GM21526 (cell line): ENCODE measurements at regions not wholly inside any gene's neighbourhood (a gene's known extent, or its start where the extent isn't known, plus 50 kb on each side); places are given as distances from the start of the nearest gene placed in this dataset.

Experiments used
- ATAC-seq: cut with Tn5 transposase; IDR thresholded peaks from one replicate; pipeline ENCODE4 v1.9.1; 2021; ENCODE audit warnings: moderate library complexity; ENCODE audit not compliant: unreplicated experiment, low FRiP score

DNA sequence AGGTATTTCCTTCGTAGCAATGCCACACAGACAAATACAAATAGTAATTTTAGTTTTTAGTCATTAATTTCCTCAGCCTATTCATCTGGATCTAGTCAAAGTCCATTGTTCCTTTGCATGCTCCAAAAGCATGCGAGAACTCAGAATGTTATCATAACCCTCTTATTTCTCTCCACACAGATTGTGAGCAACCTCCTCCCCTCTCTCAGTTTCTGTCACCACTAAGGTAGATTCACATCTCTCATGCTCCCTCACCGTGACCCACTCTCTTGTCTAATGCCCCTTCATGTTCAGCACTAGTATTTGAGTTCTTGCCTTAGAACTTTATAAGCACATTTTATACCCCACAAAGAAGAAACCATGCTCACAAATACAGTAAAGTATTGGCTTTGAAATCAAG lies 582.4 kb downstream of the PLA2G4A start:
- ATAC-seq, result peak; percentile 61

DNA sequence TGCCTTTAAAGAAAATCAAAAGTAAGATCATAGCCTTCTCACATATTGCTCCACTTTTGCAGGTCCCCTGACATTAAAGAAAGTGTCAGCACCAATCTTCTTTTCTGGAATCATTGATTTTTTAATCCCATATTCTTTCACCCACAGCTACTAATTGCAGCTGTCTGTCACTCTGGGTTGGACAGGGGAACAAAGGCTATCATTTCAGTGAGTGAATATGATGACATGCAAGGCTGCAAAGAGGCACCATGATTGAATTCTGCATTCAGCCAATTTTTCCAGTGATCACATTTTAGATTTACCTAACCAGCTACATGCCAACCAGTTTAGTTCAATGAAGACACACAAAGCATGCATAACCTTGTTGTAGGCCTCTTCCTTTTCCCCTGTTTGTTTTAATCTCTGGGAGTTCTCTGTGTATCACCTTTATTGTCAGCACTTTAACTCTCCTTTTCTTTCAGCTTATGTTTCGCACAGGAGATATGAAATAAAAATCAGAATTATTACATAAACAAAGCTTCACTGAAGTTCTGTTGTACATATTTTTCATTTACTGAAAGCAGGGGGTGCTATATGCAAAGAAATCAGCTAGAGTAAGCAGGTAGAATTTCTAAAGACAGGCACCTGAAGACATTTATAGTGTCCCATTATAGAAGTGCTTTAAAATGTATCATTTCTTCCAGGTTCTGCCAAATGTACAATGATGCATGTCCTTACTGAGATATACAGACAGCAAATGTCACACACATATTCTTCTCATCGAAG lies 584.8 kb downstream of the PLA2G4A start:
- ATAC-seq, result no peak

- no peak for ATAC-seq
Observed at GRCh38 chr1:187415065-187415464, 586.3 kb downstream of the PLA2G4A start.

DNA sequence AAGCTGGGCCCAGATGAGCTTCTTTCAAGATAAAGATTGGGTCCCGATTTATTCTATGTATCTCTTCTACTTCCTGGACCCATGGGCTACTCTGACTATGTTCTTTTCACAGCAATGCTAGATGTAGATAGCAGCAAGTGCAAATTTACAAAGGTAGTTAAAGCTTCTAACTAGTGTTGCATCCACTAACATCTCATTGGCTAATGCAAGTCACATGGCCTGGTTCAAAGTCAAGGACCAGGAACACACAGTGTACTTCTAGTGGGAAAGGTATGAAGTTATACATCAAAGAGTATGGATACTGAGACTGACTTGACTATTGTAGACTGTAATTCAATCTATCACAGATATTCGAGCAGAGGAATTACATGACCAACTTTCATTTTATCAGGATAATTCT lies 588.8 kb downstream of the PLA2G4A start:
- no peak for ATAC-seq

GRCh38 chr1:187433598-187433997 lies 604.8 kb downstream of the PLA2G4A start:
- ATAC-seq, result no peak

DNA sequence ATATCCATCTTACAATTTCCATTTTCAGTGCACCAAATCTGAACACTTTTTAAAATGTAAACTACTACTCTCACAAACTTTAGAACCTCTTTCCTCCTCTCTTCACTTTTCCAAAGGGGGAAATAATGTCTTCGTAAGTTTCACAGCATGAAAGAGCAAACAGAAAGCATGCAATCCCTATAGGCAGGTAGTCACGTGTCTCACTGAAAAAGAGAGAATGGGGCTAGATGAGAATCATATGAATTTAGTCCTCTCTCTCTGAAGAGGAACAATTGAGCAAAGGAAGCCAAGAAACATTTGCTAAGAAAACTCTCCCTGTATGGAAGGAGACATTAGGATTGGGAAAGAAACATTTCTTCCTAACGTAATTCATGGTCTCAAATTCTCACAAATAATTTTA lies 613.9 kb downstream of the PLA2G4A start:
- no peak for ATAC-seq

DNA sequence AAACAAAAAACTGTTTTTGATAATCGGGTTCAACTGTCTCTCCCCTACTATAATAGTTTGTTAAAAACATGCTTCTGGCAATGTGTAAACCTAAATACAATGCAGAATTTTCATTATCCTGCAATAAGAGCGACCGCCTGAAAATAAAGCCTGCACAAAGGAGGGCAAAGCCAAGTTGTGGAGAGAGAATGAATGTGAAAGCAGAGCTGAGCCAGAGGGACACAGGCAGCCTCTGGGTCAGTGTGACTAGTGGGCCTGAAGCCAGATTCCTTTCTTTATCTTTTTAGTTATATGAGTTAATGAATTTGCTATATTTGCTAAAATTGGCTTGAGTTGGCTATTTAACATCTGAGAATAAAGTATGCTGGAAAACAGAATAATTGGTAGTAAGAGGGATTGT lies 615.2 kb downstream of the PLA2G4A start:
- ATAC-seq, result no peak

DNA sequence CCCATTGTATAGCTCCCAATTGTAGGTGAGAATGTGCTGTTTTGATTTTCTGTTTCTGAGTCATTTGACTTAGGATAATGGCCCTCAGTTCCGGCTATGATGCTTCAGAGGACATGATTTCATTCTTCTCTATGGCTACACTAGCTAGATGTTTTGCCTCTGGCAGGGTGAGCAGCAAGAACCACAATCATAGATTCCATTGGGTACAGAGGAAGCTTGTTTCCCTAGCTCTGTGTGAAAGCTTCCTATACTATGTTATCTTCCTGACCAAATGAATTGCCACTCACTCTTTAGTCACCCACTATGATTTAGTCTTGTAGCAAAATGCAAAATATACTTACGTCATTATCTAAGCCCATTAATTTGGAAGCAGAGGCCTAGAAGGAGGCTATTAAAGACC lies 616.3 kb downstream of the PLA2G4A start:
- ATAC-seq, result no peak

DNA sequence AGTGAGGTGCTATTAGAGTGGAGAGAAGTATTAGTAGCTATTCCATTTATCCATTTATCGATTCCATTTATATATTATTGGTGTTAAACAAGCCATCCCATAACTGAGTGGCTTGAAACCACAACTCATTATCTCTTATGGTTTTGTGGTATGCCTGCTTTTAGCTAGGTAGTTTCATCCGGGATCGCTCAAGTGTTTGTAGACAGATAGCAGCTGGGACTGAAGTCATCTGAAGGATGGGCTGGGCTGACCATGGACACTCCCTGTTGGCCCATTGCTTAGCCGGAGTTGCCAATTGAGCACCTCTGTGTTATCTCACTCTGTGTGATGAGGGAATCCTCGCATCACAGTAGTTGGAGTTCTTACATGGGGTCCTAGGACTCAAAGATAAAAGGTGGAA lies 622.5 kb downstream of the PLA2G4A start:
- no peak for ATAC-seq

DNA sequence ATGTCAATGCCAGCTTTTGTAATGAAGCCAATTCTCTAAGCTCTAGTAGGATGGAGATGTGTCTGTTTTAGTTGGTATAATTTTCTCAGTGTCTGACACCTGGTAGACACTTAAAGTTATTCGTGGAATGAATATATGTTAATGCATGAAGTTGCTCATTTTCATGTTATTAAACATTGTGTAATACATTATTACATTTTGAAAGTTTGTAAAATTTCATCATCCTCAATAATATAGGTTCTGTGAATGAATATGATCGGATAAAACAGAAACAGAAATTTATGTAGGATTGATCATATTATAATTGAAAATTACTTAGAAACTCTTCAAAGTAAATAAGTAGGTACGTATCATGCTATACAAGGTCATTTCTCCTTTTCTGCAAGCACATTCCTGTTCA lies 625.3 kb downstream of the PLA2G4A start:
- no peak for ATAC-seq

DNA sequence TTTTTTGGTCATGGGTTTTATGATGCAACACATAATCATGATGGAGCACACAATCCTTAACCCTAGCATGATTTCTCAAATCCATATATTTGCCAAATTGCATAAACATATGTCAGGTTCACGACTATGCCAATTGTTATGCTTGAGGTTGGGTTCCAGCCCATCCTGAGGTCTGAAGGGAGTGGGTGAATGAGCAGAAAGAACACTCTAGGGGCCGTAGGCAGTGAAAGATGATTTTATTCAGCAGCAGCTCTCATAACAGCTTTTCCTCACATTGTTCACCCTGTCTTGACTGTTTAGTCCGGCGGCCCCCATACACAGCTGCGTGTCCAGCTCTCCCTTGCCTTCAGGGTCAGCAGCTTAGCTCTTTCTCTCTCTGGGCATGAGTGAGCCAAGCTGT lies 627.7 kb downstream of the PLA2G4A start:
- ATAC-seq, result no peak

DNA sequence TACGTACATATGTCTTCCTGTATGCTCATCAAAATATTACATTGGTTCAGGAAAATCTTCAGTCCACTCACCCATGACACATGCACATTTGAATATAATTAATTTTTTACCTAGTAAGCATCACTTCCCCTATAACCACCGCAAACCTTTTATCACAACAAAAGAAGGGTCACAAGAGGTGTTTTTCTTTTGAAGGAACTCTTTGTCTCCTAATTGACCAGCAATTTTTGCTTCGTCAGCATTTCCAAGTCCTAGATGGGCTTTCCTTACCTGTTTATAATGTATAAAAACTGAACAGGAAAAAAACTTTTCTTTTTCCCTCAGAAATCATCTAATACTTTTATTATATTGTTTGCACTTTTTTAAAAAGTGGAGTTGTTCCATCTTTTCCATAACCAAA lies 631.3 kb downstream of the PLA2G4A start:
- no peak for ATAC-seq

DNA sequence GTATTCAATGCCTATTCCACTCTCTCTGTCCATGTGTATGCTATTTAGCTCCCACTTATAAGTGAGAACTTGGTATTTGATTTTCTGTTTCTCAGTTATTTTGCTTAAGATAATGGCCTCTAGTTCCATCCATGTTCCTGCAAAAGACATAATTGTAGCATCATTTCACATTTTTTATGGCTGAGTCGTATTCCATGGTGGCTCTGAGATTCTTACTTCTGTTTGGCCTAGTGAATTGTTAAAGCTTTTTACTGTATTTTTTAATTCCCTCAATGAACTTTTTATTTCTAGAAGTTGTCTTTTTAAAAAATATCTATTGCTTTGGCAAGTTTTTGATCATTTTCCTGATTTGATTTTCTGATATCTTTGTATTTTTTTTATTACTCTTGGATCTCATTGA lies 635.6 kb downstream of the PLA2G4A start:
- ATAC-seq, result no peak

- ATAC-seq, result no peak
Observed at GRCh38 chr1:187465441-187465840, 636.7 kb downstream of the PLA2G4A start.

DNA sequence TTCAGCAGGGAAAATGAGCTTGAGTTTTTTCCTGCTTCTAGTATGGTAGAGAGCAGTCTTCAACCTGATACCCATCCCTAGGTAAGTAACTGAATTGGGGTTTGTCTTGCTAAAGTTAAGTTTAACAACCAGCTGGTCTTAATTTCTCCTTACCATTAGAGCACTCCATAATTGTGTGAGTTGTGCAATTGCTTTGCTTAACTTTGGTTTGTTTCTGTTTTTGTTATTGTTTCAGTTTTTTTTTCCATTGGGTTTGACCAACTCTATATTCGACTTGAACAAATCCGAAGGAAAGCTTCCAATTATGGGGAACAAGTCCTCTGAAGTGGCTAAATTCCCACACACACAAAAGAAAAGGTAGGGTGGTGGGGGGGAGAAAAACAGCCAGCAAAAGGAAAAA lies 641.1 kb downstream of the PLA2G4A start:
- ATAC-seq, result no peak

GRCh38 chr1:187471555-187471954 lies 642.8 kb downstream of the PLA2G4A start:
- ATAC-seq, result no peak

DNA sequence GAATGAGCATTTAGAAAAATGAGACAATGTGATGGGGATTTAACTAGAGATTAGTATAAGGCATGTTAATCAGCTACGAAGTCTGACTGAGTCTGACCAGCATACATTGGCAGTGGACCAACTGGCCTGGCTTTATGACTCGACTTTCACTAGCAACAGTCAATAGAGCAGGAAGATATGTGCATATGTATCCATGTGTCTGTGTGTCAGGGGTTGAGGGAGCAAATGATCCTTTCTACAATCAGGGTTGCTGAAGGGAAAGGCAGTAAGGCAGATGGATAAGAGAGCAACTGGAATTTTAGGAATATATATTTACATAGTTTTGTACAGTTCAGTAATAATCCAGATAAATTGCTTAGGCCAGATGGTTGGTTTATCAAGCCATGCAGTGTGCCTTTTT lies 645.6 kb downstream of the PLA2G4A start:
- ATAC-seq, result no peak

- no peak for ATAC-seq
Observed at GRCh38 chr1:187476671-187477070, 647.9 kb downstream of the PLA2G4A start.

DNA sequence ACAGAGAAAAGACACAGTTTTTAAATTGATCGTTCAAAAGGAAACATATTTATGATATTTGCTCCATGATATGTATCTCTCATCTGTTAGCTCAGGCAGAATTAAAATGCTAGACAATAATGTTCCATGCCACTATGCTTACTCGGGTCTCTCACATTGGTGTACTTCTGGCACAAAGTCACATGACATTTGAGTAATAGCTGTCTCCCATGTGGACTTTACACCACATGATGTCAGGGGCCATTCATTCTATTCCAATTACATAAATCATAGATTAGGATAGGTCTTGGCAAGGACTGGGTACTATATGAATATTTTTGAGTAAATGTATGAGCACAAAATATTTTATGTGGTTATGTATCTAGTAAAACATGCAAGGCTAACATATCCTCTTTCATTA lies 648.4 kb downstream of the PLA2G4A start:
- ATAC-seq, result no peak

DNA sequence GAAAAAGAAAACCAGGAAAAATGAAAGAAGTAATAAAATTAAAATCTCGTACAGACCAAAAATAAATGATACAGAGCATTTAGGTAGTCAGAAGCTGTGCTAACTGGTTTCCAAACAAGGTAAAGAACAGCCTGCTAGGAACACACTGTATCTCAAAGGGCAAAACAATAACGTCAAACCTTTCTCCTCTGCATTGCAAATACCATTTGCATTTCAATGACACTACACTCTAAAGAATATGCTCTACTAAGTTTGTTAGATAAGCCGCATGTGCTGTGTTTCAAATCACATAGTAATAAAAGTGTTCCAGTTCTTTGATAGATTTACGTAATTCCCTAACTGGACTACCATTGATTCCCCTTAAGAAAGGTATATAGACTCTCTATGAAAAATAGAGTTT lies 648.8 kb downstream of the PLA2G4A start:
- no peak for ATAC-seq

- no peak for ATAC-seq
Observed at GRCh38 chr1:187481581-187482148, 652.9 kb downstream of the PLA2G4A start.

DNA sequence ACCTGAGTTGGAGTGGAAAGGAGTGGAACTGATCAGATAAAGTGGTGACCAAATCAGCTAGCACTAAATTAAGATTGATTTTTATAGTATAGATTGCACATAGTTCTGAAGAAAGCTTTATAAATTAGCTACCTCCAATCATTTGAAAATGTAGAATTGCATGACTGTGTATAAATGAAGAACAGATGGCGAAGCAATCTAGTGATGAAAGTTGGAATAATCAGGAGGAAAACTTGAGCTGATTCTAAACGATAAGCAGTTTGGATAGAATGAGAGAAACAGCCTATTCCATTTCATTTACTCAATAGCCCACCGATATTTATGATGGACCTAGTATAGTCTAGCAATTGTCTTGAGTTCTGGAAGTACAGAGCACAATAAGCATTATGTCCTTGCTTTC lies 661.5 kb downstream of the PLA2G4A start:
- ATAC-seq, result no peak
